Mesendoderm (in vitro differentiated cells): ENCODE measurements at regions not wholly inside any gene's neighbourhood (a gene's known extent, or its start where the extent isn't known, plus 50 kb on each side); places are given as distances from the start of the nearest gene placed in this dataset.

Experiments used
- DNase-seq: peaks from one replicate; pipeline ENCODE4 v3.0.0; 2013
- H2AK5ac ChIP-seq: 2 replicates; pipeline ENCODE4 v1.6.1; 2013; ENCODE audit warnings: low read length, inconsistent platforms
- H2BK120ac ChIP-seq: 2 replicates; pipeline ENCODE4 v1.6.1; 2013; ENCODE audit warnings: low read depth, mild to moderate bottlenecking, low read length, moderate library complexity, mixed read lengths
- H2BK15ac ChIP-seq: replicated peaks from 2 replicates; pipeline ENCODE4 v1.6.1; 2013; ENCODE audit warnings: low read depth, mild to moderate bottlenecking, moderate library complexity
- H2BK5ac ChIP-seq: 2 replicates; pipeline ENCODE4 v1.6.1; 2013; ENCODE audit warnings: low read length, inconsistent platforms
- H3K18ac ChIP-seq: 2 replicates; pipeline ENCODE4 v1.6.1; 2013; ENCODE audit warnings: mild to moderate bottlenecking, low read length, mixed read lengths
- H3K23ac ChIP-seq: one replicate; pipeline ENCODE4 v1.6.1; 2013; ENCODE audit warnings: low read length
- H3K27ac ChIP-seq: 2 replicates; pipeline ENCODE4 v1.5.1; 2013; ENCODE audit warnings: low read depth, mild to moderate bottlenecking, inconsistent platforms, low read length, moderate library complexity
- H3K27me3 ChIP-seq: 2 replicates; pipeline ENCODE4 v1.6.1; 2013; ENCODE audit warnings: low read length, control low read depth, mild to moderate bottlenecking, inconsistent platforms; ENCODE audit not compliant: insufficient read depth, poor library complexity
- H3K36me3 ChIP-seq: 2 replicates; pipeline ENCODE4 v1.6.1; 2013; ENCODE audit warnings: low read length, inconsistent platforms; ENCODE audit not compliant: control insufficient read depth, insufficient read depth
- H3K4ac ChIP-seq: one replicate; pipeline ENCODE4 v1.6.1; 2013; ENCODE audit warnings: low read depth, mild to moderate bottlenecking, low read length, moderate library complexity
- H3K4me1 ChIP-seq: 2 replicates; pipeline ENCODE4 v1.6.1; 2013; ENCODE audit warnings: low read depth, low read length, inconsistent platforms; ENCODE audit not compliant: control insufficient read depth
- H3K4me2 ChIP-seq: 2 replicates; pipeline ENCODE4 v1.6.1; 2013; ENCODE audit warnings: low read length
- H3K4me3 ChIP-seq: 2 replicates; pipeline ENCODE4 v1.5.1; 2013; ENCODE audit warnings: mild to moderate bottlenecking, low read length
- H3K56ac ChIP-seq: one replicate; pipeline ENCODE4 v1.6.1; 2013; ENCODE audit warnings: low read length
- H3K79me1 ChIP-seq: 2 replicates; pipeline ENCODE4 v1.6.1; 2013; ENCODE audit warnings: low read length, inconsistent platforms
- H3K79me2 ChIP-seq: 2 replicates; pipeline ENCODE4 v1.6.1; 2013; ENCODE audit warnings: mild to moderate bottlenecking, low read length; ENCODE audit not compliant: control insufficient read depth, insufficient read depth
- H3K9ac ChIP-seq: 2 replicates; pipeline ENCODE4 v1.6.1; 2013; ENCODE audit warnings: low read length, inconsistent platforms
- H4K5ac ChIP-seq: one replicate; pipeline ENCODE4 v1.6.1; 2013; ENCODE audit warnings: low read length
- H4K8ac ChIP-seq: one replicate; pipeline ENCODE4 v1.6.1; 2013; ENCODE audit warnings: low read depth, mild to moderate bottlenecking, control low read depth, low read length, moderate library complexity
- WGBS: extraction: QIAGEN DNeasy Blood & Tissue Kit; methylation state at CpG from one replicate; pipeline ENCODE4 v1.1.7; 2013; ENCODE audit warnings: low lambda C conversion rate, missing lambda C conversion rate; ENCODE audit not compliant: insufficient coverage; ENCODE audit errors: extremely low coverage; 5-methylcytosine and 5-hydroxymethylcytosine counted together

GRCh38 chr3:88997260-88997659, 110.2 kb upstream of the EPHA3 start:
- Histone ChIP-seq H3K9ac (no peak overlapping the region), H3K27ac (no peak overlapping the region), H2AK5ac (no peak overlapping the region), H3K4me1 (no peaks in the 10 kb centered on the region), H3K79me2 (no peaks in the 10 kb centered on the region), H2BK120ac (no peak overlapping the region), H4K5ac (no peak overlapping the region), H4K8ac (no peak overlapping the region), H3K4me3 (no peak overlapping the region), H2BK15ac (no peak overlapping the region), H3K79me1 (no peaks in the 10 kb centered on the region), H3K4me2 (no peak overlapping the region), H3K56ac (no peak overlapping the region), H3K4ac (no peak overlapping the region), H3K36me3 (no peaks in the 10 kb centered on the region), H3K27me3 (no peaks in the 10 kb centered on the region), H2BK5ac (no peak overlapping the region), H3K18ac (no peak overlapping the region), H3K23ac (no peak overlapping the region)
- no CpG with 5 or more reads among the region's 3 CpGs for WGBS
- no peak for DNase-seq

DNA sequence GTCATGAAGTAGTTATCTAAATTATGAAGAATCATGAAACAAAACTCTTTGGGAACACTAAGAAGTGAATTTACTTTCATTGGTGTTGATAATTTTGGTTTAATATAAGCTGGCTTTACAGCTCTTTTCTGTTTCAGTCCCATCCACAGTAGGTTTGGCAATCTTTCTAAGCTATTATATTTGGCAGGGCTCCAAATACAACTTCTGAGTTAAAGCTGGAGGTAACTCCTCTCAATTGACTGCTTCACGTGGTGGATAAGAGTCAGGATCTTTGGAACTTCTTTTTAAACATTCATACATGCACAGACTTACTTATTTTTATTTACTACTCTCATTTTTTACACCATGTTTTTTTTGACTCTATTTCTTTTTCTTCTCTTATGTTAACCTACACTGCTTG, 106.5 kb upstream of the EPHA3 start:
- H3K23ac ChIP-seq: no peak overlapping the region
- no peak overlapping the region for H3K4ac ChIP-seq
- no peak overlapping the region for H3K56ac ChIP-seq
- no peak overlapping the region for H3K27ac ChIP-seq
- no peak overlapping the region for H2AK5ac ChIP-seq
- H3K27me3 ChIP-seq: no peaks in the 10 kb centered on the region
- H3K4me1 ChIP-seq: no peaks in the 10 kb centered on the region
- H3K79me1 ChIP-seq: no peaks in the 10 kb centered on the region
- no peak overlapping the region for H3K18ac ChIP-seq
- no peak overlapping the region for H4K8ac ChIP-seq
- no CpG with 5 or more reads among the region's 1 CpG for WGBS
- H3K79me2 ChIP-seq: no peaks in the 10 kb centered on the region
- H3K9ac ChIP-seq: no peak overlapping the region
- H4K5ac ChIP-seq: no peak overlapping the region
- no peak overlapping the region for H2BK5ac ChIP-seq
- no peaks in the 10 kb centered on the region for H3K36me3 ChIP-seq
- H2BK120ac ChIP-seq: no peak overlapping the region
- no peak overlapping the region for H3K4me3 ChIP-seq
- no peak for DNase-seq
- H3K4me2 ChIP-seq: no peak overlapping the region
- no peak overlapping the region for H2BK15ac ChIP-seq

DNA sequence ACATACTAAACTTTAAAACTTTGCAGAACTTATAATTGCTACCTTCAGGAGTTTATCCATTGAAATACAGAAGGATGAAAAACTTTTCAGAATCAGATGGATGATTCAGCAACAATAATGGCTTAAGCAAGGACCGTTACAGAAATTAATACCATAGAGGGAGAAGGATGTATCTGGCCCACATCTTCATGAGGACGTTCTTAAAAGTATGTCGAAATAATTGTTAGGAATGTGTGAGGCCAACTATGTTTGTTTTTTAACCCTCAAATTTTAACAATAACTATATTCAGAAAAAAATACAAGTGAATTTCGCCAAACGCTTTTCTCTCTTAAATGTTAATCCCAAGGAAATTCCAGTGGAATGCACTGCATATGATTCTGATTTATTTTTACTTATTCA, 105.2 kb upstream of the EPHA3 start:
- Histone ChIP-seq H2AK5ac (no peak overlapping the region), H3K18ac (no peak overlapping the region), H3K4me3 (no peak overlapping the region), H3K9ac (no peak overlapping the region), H3K27ac (no peak overlapping the region), H3K36me3 (no peaks in the 10 kb centered on the region), H4K8ac (no peak overlapping the region), H2BK120ac (no peak overlapping the region), H3K23ac (no peak overlapping the region), H3K4me2 (no peak overlapping the region), H3K27me3 (no peaks in the 10 kb centered on the region), H3K4ac (no peak overlapping the region), H2BK5ac (no peak overlapping the region), H3K79me2 (no peaks in the 10 kb centered on the region), H3K79me1 (no peaks in the 10 kb centered on the region), H4K5ac (no peak overlapping the region), H3K4me1 (no peaks in the 10 kb centered on the region), H2BK15ac (no peak overlapping the region), H3K56ac (no peak overlapping the region)
- no CpG with 5 or more reads among the region's 5 CpGs for WGBS
- DNase-seq: no peak

DNA sequence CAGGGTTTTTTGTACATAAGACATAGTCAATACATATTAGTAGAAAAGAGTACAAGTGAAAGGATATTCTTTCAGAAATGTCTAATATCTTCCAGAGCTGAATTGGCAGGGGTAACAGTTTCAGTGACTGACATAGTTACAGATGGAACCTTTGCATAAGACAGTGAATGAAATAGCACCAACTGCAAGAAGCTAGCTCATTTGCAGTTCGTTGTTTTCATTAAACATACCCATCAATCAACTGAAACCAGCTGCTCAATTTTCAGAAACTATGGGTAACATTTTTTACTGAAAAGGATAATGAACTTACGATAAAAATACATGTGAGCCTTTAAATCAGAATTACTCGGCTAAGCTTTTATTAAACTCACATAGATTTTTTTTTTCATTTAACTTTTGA, 93.9 kb upstream of the EPHA3 start:
- DNase-seq: no peak
- H3K4me3 ChIP-seq: no peak overlapping the region
- H4K5ac ChIP-seq: no peak overlapping the region
- no peak overlapping the region for H3K23ac ChIP-seq
- H3K4ac ChIP-seq: no peak overlapping the region
- no peak overlapping the region for H3K9ac ChIP-seq
- H3K27ac ChIP-seq: no peak overlapping the region
- no peaks in the 10 kb centered on the region for H3K36me3 ChIP-seq
- WGBS: no CpG with 5 or more reads among the region's 3 CpGs
- no peak overlapping the region for H3K4me2 ChIP-seq
- no peak overlapping the region for H3K18ac ChIP-seq
- no peak overlapping the region for H2BK120ac ChIP-seq
- H2BK15ac ChIP-seq: no peak overlapping the region
- H3K79me2 ChIP-seq: no peaks in the 10 kb centered on the region
- H3K27me3 ChIP-seq: no peaks in the 10 kb centered on the region
- no peak overlapping the region for H3K56ac ChIP-seq
- no peaks in the 10 kb centered on the region for H3K79me1 ChIP-seq
- no peak overlapping the region for H2AK5ac ChIP-seq
- no peak overlapping the region for H2BK5ac ChIP-seq
- H4K8ac ChIP-seq: no peak overlapping the region
- no peaks in the 10 kb centered on the region for H3K4me1 ChIP-seq

DNA sequence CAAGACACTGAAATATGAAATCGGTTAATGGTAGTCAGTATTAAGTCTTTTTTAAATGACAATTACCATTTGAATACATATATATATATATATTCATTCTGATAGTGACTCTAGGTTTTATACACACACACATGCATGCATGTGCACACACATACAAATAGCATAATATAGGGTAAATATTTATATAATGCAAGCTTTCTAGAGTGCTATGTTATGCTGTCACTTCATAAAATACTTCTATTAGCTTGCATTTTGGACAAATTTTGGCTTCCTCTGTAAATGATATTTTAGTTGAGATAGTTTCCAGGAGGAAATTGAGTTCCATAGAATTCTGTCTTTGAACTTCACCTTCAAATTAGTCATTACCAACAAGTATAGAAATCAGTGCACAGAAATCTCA, 89.9 kb upstream of the EPHA3 start:
- Histone ChIP-seq H3K18ac (no peak overlapping the region), H4K5ac (no peak overlapping the region), H2BK15ac (no peak overlapping the region), H3K9ac (no peak overlapping the region), H2AK5ac (no peak overlapping the region), H3K27me3 (no peaks in the 10 kb centered on the region), H3K23ac (no peak overlapping the region), H3K79me1 (no peaks in the 10 kb centered on the region), H2BK5ac (no peak overlapping the region), H3K4me1 (no peaks in the 10 kb centered on the region), H2BK120ac (no peak overlapping the region), H4K8ac (no peak overlapping the region), H3K79me2 (no peaks in the 10 kb centered on the region), H3K4me2 (no peak overlapping the region), H3K27ac (no peak overlapping the region), H3K4ac (no peak overlapping the region), H3K4me3 (no peak overlapping the region), H3K56ac (no peak overlapping the region), H3K36me3 (no peaks in the 10 kb centered on the region)
- no peak for DNase-seq
- no CpG with 5 or more reads among the region's 1 CpG for WGBS

GRCh38 chr3:89025185-89025584, 82.2 kb upstream of the EPHA3 start:
- H3K79me1 ChIP-seq: no peaks in the 10 kb centered on the region
- no peak overlapping the region for H3K4me3 ChIP-seq
- H3K56ac ChIP-seq: no peak overlapping the region
- no peak overlapping the region for H2BK5ac ChIP-seq
- H3K36me3 ChIP-seq: no peaks in the 10 kb centered on the region
- H2BK120ac ChIP-seq: no peak overlapping the region
- no peak overlapping the region for H2AK5ac ChIP-seq
- no peak overlapping the region for H3K23ac ChIP-seq
- H3K27me3 ChIP-seq: no peaks in the 10 kb centered on the region
- H3K79me2 ChIP-seq: no peaks in the 10 kb centered on the region
- no peak overlapping the region for H2BK15ac ChIP-seq
- WGBS: no CpG with 5 or more reads among the region's 4 CpGs
- H3K9ac ChIP-seq: no peak overlapping the region
- H4K5ac ChIP-seq: no peak overlapping the region
- H3K4me1 ChIP-seq: no peaks in the 10 kb centered on the region
- no peak overlapping the region for H3K27ac ChIP-seq
- H3K18ac ChIP-seq: no peak overlapping the region
- H3K4me2 ChIP-seq: no peak overlapping the region
- DNase-seq: no peak
- H3K4ac ChIP-seq: no peak overlapping the region
- H4K8ac ChIP-seq: no peak overlapping the region
